A673 (cell line): ENCODE measurements at regions not wholly inside any gene's neighbourhood (a gene's known extent, or its start where the extent isn't known, plus 50 kb on each side); places are given as distances from the start of the nearest gene placed in this dataset.

Experiments
- EZH2 ChIP-seq: fragments of 200-600 bp; sonication (generic); IDR thresholded peaks from 2 replicates; pipeline ENCODE4 v1.6.1; 2017; ENCODE audit warnings: borderline replicate concordance, low read depth, mild to moderate bottlenecking, mixed read lengths, antibody characterized with exemption, low read length; ENCODE audit not compliant: poor library complexity, severe bottlenecking
- TF ChIP-seq, protein P1 (sequence below): fragments of 300-800, 200-600 bp; sonication (generic); conservative IDR thresholded peaks from 2 replicates; pipeline ENCODE4 v1.5.1; 2017; ENCODE audit warnings: low read depth, mild to moderate bottlenecking, antibody characterized with exemption, low read length, moderate library complexity, mixed read lengths

- TF ChIP-seq, protein P1, sequence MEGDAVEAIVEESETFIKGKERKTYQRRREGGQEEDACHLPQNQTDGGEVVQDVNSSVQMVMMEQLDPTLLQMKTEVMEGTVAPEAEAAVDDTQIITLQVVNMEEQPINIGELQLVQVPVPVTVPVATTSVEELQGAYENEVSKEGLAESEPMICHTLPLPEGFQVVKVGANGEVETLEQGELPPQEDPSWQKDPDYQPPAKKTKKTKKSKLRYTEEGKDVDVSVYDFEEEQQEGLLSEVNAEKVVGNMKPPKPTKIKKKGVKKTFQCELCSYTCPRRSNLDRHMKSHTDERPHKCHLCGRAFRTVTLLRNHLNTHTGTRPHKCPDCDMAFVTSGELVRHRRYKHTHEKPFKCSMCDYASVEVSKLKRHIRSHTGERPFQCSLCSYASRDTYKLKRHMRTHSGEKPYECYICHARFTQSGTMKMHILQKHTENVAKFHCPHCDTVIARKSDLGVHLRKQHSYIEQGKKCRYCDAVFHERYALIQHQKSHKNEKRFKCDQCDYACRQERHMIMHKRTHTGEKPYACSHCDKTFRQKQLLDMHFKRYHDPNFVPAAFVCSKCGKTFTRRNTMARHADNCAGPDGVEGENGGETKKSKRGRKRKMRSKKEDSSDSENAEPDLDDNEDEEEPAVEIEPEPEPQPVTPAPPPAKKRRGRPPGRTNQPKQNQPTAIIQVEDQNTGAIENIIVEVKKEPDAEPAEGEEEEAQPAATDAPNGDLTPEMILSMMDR, result no peak
- no peak for TF ChIP-seq EZH2
These were observed 110.7 kb downstream of the RPL27A start for GRCh38 chr11:8793114-8793777.
